AG04449 (cell line): ENCODE measurements at regions not wholly inside any gene's neighbourhood (a gene's known extent, or its start where the extent isn't known, plus 50 kb on each side); places are given as distances from the start of the nearest gene placed in this dataset.
"Not testable (repeated sequence)": the region's sequence is repeated elsewhere in the genome, so short reads cannot be mapped to it uniquely, and the experiment has no call there.

Experiments used
- CTCF ChIA-PET: fragments of 350-600 bp; formaldehyde crosslinking; extraction: SDS; loops from one replicate; lab custom pipeline; 2021; ENCODE audit warnings: antibody characterized with exemption; lab: Yijun Ruan, JAX
- POLR2A ChIA-PET: fragments of 400-600, 350-600 bp; formaldehyde crosslinking; extraction: SDS; loops from one replicate; lab custom pipeline; 2020; ENCODE audit warnings: antibody characterized with exemption, inconsistent platforms; lab: Yijun Ruan, JAX
- DNase-seq: peaks from one replicate; pipeline ENCODE4 v3.0.0-alpha.2; 2010; ENCODE audit warnings: low read depth, low spot score
- H3K4me3 ChIP-seq: 2 replicates; pipeline ENCODE4 v1.5.1; 2011; ENCODE audit warnings: low read depth, mild to moderate bottlenecking, control low read depth, low read length
- CTCF ChIP-seq: IDR thresholded peaks from one replicate; pipeline ENCODE4 v1.5.1; 2011; ENCODE audit warnings: mild to moderate bottlenecking, moderate library complexity, low read length, control low read depth, inconsistent platforms; ENCODE audit not compliant: insufficient read depth; ENCODE audit errors: missing control alignments

DNA sequence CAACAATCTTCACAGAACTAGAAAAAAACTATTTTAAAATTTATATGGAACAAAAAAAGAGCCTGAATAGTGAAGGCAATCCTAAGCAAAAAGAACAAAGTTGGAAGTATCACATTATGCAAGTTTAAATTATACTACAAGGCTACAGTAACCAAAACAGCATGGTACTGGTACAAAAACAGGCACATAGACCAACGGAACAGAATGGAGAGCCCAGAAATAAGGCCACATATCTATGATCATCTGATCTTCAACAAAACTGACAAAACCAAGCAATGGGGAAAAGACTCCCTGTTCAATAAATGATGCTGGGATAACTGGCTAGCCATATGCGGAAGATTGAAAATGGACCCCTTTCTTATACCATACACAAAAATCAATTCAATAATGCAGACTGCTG, 74.4 kb upstream of the RTN4 start:
- POLR2A ChIA-PET, H3K4me3 ChIP-seq, DNase-seq, CTCF ChIA-PET: not testable (repeated sequence)

GRCh38 chr2:55123851-55124269, 73.6 kb upstream of the RTN4 start:
- DNase-seq: no peak
- TF ChIP-seq CTCF: no peak
- H3K4me3 ChIP-seq: no peak overlapping the region
- POLR2A ChIA-PET: no interaction called here
- CTCF ChIA-PET: interaction anchor here (1.1 kb wide), 1 partner anchor 10 kb away, joined by 3 read pairs; no protein-coding TSS in a partner anchor

DNA sequence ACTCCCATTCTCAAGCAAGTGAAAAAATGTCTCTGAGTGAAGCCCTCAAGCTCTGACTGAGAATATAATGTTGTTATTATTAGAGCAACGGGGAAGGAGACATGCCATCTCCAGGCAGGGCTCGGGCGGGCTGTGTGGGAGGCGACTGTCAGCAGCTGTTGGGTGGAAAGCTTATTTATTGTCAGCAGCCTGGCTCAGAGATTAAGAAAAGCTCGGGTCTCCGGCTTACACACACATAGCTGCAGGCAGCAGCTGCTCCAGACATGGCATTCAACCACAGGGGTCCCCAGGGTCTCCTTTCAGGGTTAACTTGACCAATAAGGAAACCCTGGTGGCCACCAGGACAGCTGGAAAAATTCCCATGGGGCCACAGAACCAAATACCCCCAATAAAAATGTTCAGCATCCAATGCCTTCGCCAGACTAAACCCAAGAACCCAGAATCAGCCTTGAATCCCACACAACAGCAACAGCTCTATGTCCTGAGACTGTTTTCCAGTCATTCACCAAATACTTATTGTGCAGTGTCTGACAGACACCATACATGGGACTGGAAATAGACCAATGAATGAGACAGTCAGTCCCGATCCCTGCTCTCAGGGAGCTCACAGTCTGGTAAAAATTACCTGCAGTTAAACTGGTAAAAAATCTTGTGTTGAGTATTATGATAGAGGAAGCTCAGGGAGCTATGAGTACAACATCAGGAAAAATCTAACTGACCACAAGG, 70.5 kb upstream of the RTN4 start:
- CTCF ChIA-PET: interaction anchor here (0.7 to 2.9 kb wide), 7 partner anchors 13 to 72 kb away, joined by 3 to 12 read pairs (median 4); partner anchors contain the start of gene RTN4
- POLR2A ChIA-PET: interaction anchor here (0.6 to 3.2 kb wide), 7 partner anchors 9 to 103 kb away, joined by 3 to 31 read pairs (median 4); partner anchors contain the start of gene RTN4
- no peak for TF ChIP-seq CTCF
- DNase-seq: no peak
- no peak overlapping the region for H3K4me3 ChIP-seq

GRCh38 chr2:55119711-55120487, 69.6 kb upstream of the RTN4 start:
- ChIA-PET CTCF (interaction anchor here (0.6 to 2.9 kb wide), 8 partner anchors 14 to 106 kb away, joined by 3 to 12 read pairs (median 3); partner anchors contain the start of gene RTN4), POLR2A (interaction anchor here (0.6 to 3.2 kb wide), 6 partner anchors 8 to 70 kb away, joined by 3 to 31 read pairs (median 5); partner anchors contain the start of gene RTN4)
- H3K4me3 ChIP-seq: no peak overlapping the region
- TF ChIP-seq CTCF: no peak
- DNase-seq: no peak

GRCh38 chr2:55118643-55119083, 68.4 kb upstream of the RTN4 start:
- TF ChIP-seq CTCF: no peak
- CTCF ChIA-PET: interaction anchor here (2.4 to 2.9 kb wide), 2 partner anchors 15 to 70 kb away, joined by 9 to 12 read pairs; partner anchors contain the start of gene RTN4
- POLR2A ChIA-PET: interaction anchor here (3.2 kb wide), 1 partner anchor 69 kb away, joined by 31 read pairs; the partner anchor contains the start of gene RTN4
- H3K4me3 ChIP-seq: no peak overlapping the region
- no peak for DNase-seq

- ChIA-PET CTCF (no interaction called here), POLR2A (no interaction called here)
- DNase-seq: no peak
- H3K4me3 ChIP-seq: no peak overlapping the region
- no peak for TF ChIP-seq CTCF
Observed at GRCh38 chr2:55116966-55117365, 66.7 kb upstream of the RTN4 start.
